Upper lobe of left lung (tissue), 6 donors: ENCODE measurements at regions not wholly inside any gene's neighbourhood (a gene's known extent, or its start where the extent isn't known, plus 50 kb on each side); places are given as distances from the start of the nearest gene placed in this dataset.

Experiments used
- ATAC-seq, 2 donors: fragments of 200-7000 bp; cut with Tn5 transposase; one replicate each; pipeline ENCODE4 v1.9.1; 2022; ENCODE audit warnings: mild to moderate bottlenecking in 2 of 2, moderate library complexity in 2 of 2; ENCODE audit not compliant: low FRiP score in 2 of 2
- DNase-seq, 2 donors: peaks; one replicate each; pipeline ENCODE4 v3.0.0-alpha.2; 2019 to 2020
- H3K27ac ChIP-seq, 4 donors: fragments of 200-600 bp; sonication (generic); one replicate each; pipeline ENCODE4 v1.5.1; 2016 to 2019
- H3K27me3 ChIP-seq, 4 donors: fragments of 200-600 bp; sonication (generic); one replicate each; pipeline ENCODE4 v1.5.1; 2017 to 2019
- H3K36me3 ChIP-seq, 4 donors: fragments of 200-600 bp; sonication (generic); one replicate each; pipeline ENCODE4 v1.5.1; 2016 to 2019
- H3K4me1 ChIP-seq, 4 donors: fragments of 200-600 bp; sonication (generic); one replicate each; pipeline ENCODE4 v1.5.1; 2018 to 2019
- H3K4me3 ChIP-seq, 4 donors: fragments of 200-600 bp; sonication (generic); one replicate each; pipeline ENCODE4 v1.5.1; 2017 to 2019; ENCODE audit warnings: mild to moderate bottlenecking in 2 of 4, moderate library complexity in 1 of 4
- H3K9me3 ChIP-seq, 4 donors: fragments of 200-600 bp; sonication (generic); one replicate each; pipeline ENCODE4 v1.5.1; 2018 to 2019
- EP300 ChIP-seq, 4 donors: sonication (generic); formaldehyde crosslinking; IDR thresholded peaks; one replicate each; pipeline ENCODE4 v1.5.1; 2017; ENCODE audit warnings: antibody characterized with exemption in 4 of 4, control low read depth in 2 of 4
- POLR2A ChIP-seq, 4 donors: fragments of 450-650 bp; IDR thresholded peaks; one replicate each; pipeline ENCODE4 v1.5.1; 2016 to 2017; ENCODE audit warnings: antibody characterized with exemption in 4 of 4, mild to moderate bottlenecking in 2 of 4
- POLR2AphosphoS5 ChIP-seq, 2 donors: sonication (generic); formaldehyde crosslinking; IDR thresholded peaks; one replicate each; pipeline ENCODE4 v1.5.1; 2017; ENCODE audit warnings: antibody characterized with exemption in 2 of 2
- WGBS, 2 donors: methylation state at CpG; one replicate each; pipeline ENCODE4 v1.1.5; 2017 to 2018; 5-methylcytosine and 5-hydroxymethylcytosine counted together
- TF ChIP-seq, protein P1 (sequence below), 6 experiments: fragments of 450-650 bp in 4 of 6; fragments of 200-600 bp in 2 of 6; sonication (generic) in 2 of 6; IDR thresholded peaks; one replicate each; pipeline ENCODE4 v1.5.1; 2016 to 2019; ENCODE audit warnings: antibody characterized with exemption in 6 of 6
- donor health status: DM: no; HTN: no; CAD: no; lungs with moderate emphysema.
- donor health status: DM: no; HTN: yes; CAD: no; lungs with severe emphysema.

DNA sequence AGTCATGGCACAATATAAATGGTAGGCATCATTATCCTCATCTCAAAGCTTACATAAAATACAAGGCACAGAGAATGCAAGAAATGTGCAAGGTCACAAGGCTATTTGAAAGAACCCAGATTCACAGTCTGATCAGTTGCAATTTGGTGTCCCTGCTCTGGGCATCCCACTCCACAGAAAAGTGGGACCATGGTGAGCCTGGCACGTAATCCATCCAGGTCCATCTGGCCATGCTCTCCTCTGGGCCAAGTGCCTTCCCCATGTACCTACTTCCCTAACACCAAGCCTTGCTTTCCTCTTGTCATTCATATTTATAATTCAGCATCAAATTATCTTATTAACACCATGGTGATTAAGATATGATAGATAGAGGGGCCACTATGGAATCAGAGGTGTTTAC is 390.0 kb downstream of the CDH11 start:
- TF ChIP-seq POLR2AphosphoS5 (IDR thresholded peaks at IDR 0.05) (no peak), POLR2A (IDR thresholded peaks at IDR 0.05) (no peak), EP300 (IDR thresholded peaks at IDR 0.05) (no peak)
- TF ChIP-seq, protein P1, sequence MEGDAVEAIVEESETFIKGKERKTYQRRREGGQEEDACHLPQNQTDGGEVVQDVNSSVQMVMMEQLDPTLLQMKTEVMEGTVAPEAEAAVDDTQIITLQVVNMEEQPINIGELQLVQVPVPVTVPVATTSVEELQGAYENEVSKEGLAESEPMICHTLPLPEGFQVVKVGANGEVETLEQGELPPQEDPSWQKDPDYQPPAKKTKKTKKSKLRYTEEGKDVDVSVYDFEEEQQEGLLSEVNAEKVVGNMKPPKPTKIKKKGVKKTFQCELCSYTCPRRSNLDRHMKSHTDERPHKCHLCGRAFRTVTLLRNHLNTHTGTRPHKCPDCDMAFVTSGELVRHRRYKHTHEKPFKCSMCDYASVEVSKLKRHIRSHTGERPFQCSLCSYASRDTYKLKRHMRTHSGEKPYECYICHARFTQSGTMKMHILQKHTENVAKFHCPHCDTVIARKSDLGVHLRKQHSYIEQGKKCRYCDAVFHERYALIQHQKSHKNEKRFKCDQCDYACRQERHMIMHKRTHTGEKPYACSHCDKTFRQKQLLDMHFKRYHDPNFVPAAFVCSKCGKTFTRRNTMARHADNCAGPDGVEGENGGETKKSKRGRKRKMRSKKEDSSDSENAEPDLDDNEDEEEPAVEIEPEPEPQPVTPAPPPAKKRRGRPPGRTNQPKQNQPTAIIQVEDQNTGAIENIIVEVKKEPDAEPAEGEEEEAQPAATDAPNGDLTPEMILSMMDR (IDR thresholded peaks at IDR 0.05), result no peak
- WGBS, 2 donors, result 90 to 100% methylated on average over 1 of the region's 1 CpG
- ATAC-seq, result no peak
- no peak overlapping the region for H3K4me3 ChIP-seq
- H3K4me1 ChIP-seq, result no peaks in the 10 kb centered on the region
- no peaks in the 10 kb centered on the region for H3K36me3 ChIP-seq
- DNase-seq, result no peak
- H3K27ac ChIP-seq, result no peak overlapping the region
- no peaks in the 10 kb centered on the region for H3K27me3 ChIP-seq
- no peaks in the 10 kb centered on the region for H3K9me3 ChIP-seq

DNA sequence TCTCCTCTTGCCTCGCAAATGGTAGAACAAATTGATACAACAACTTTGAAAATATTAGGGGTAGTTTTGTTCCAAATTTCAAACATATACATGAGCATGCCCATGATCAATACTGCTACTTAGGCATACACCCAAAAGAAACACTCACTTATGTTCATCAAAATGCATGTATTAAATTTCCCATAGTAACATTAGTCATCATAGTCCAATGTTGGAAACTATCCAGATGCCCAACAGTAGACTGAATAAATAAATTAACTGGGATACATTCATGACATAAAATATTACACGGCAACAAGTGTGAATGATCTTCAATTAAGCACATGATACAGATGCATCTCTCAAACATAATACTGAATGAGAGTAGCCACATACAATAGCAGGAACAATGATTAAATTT is 391.6 kb downstream of the CDH11 start:
- no peaks in the 10 kb centered on the region for H3K36me3 ChIP-seq
- 91 to 96% methylated on average over 2 of the region's 2 CpGs for WGBS, 2 donors
- no peaks in the 10 kb centered on the region for H3K27me3 ChIP-seq
- no peaks in the 10 kb centered on the region for H3K4me1 ChIP-seq
- no peaks in the 10 kb centered on the region for H3K9me3 ChIP-seq
- ATAC-seq, result no peak
- TF ChIP-seq EP300 (IDR thresholded peaks at IDR 0.05), result no peak
- TF ChIP-seq, protein P1 (IDR thresholded peaks at IDR 0.05), result no peak
- no peak for TF ChIP-seq POLR2AphosphoS5 (IDR thresholded peaks at IDR 0.05)
- no peak for TF ChIP-seq POLR2A (IDR thresholded peaks at IDR 0.05)
- no peak overlapping the region for H3K4me3 ChIP-seq
- H3K27ac ChIP-seq, result no peak overlapping the region
- no peak for DNase-seq

DNA sequence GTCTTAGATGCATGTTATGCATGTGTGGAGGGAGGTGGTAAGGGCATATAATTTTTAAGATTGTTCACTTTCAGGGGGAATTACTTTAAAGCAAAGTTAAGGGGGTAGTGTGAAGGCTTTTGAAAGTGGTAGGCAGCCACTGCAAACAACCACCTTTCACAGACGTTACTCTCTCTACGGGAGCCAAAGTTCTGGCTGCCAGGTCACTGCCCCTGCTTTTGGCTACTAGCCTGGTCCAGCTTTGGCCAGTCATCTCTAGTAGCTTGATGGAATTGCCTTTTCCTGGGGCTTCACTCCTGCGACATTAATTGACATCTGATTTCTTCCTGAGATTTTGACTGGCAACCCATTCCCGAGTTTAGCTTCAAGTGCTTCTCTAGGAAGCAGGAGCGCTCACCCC is 397.5 kb downstream of the CDH11 start:
- Histone ChIP-seq H3K4me3 (no peak overlapping the region), H3K27me3 (no peaks in the 10 kb centered on the region), H3K27ac (no peak overlapping the region), H3K9me3 (no peaks in the 10 kb centered on the region), H3K36me3 (no peaks in the 10 kb centered on the region), H3K4me1 (no peaks in the 10 kb centered on the region)
- no peak for DNase-seq
- no peak for ATAC-seq
- TF ChIP-seq POLR2A (IDR thresholded peaks at IDR 0.05), result no peak
- TF ChIP-seq POLR2AphosphoS5 (IDR thresholded peaks at IDR 0.05), result no peak
- TF ChIP-seq, protein P1 (IDR thresholded peaks at IDR 0.05), result no peak
- no peak for TF ChIP-seq EP300 (IDR thresholded peaks at IDR 0.05)
- WGBS, 2 donors, result 77 to 78% methylated on average over 5 of the region's 5 CpGs

DNA sequence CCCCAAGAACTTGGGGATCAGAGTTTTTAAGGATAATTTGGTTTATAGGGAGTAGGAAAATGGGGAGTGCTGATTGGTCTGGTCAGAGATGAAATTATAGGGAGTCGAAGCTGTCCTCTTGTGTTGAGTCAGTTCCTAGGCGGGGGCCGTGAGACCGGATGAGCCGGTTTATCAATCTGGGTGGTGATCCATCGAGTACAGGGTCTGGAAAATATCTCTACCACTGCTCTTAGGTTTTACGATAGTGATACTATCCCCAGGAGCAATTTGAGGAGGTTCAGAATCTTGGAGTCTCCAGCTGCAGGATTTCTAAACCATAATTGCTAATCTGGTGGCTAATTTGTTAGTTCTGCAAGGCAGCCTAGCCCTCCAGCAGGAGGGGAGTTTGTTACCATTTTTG is 403.4 kb downstream of the CDH11 start:
- Histone ChIP-seq H3K4me1 (no peaks in the 10 kb centered on the region), H3K36me3 (no peaks in the 10 kb centered on the region), H3K27me3 (no peaks in the 10 kb centered on the region), H3K9me3 (no peaks in the 10 kb centered on the region), H3K27ac (no peak overlapping the region), H3K4me3 (no peak overlapping the region)
- TF ChIP-seq, protein P1 (IDR thresholded peaks at IDR 0.05), result no peak
- TF ChIP-seq EP300 (IDR thresholded peaks at IDR 0.05) (no peak), POLR2A (IDR thresholded peaks at IDR 0.05) (no peak), POLR2AphosphoS5 (IDR thresholded peaks at IDR 0.05) (no peak)
- 92 to 93% methylated on average over 7 of the region's 7 CpGs for WGBS, 2 donors
- ATAC-seq (no peak), DNase-seq (no peak)

DNA sequence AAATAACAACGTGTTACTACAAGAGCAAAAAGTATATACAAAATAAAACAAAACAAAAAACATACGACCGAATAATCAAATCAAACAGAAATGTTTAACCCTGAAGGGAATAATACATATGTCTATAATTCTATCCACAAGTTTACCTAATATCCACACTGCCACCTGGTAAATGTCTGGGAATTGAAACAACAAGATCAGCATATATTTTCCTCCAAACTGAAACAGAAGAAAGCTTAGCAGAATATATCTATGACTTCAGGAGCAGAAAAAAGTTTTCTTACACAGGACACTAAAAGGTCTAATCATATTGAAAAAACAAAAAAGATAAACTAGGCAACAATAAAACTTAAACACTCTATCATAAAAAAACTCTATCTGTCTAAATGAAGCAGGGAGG is 404.0 kb downstream of the CDH11 start:
- no peak for TF ChIP-seq POLR2AphosphoS5 (IDR thresholded peaks at IDR 0.05)
- TF ChIP-seq, protein P1 (IDR thresholded peaks at IDR 0.05), result no peak
- no peak for TF ChIP-seq EP300 (IDR thresholded peaks at IDR 0.05)
- TF ChIP-seq POLR2A (IDR thresholded peaks at IDR 0.05), result no peak
- H3K27ac ChIP-seq, result no peak overlapping the region
- H3K4me3 ChIP-seq, result no peak overlapping the region
- H3K9me3 ChIP-seq, result no peaks in the 10 kb centered on the region
- DNase-seq, result no peak
- ATAC-seq, result no peak
- no peaks in the 10 kb centered on the region for H3K27me3 ChIP-seq
- H3K36me3 ChIP-seq, result no peaks in the 10 kb centered on the region
- no peaks in the 10 kb centered on the region for H3K4me1 ChIP-seq
- 82 to 89% methylated on average over 3 of the region's 3 CpGs for WGBS, 2 donors
